ENCODE measurements at regions not wholly inside any gene's neighbourhood (a gene's known extent, or its start where the extent isn't known, plus 50 kb on each side); places are given as distances from the start of the nearest gene placed in this dataset.

DNA sequence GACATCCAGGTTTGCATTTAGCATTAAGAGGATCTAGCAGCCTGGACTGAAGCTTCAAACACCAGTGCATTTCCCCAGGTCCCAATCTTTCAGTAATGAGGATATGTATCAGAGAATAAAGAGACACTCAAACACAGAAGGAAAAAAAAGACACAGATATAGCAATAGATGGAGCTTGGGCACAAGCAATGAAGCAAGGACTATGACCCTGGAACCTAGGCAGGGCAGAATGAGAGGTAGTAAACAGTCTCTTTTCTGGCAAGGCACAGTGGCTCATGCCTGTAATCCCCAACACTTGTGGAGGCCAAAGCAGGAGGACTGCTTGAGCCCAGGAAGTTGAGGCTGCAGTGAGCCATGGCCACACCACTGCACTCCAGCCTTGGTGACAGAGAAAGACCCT lies 80.7 kb upstream of the HNRNPA3 start:
- TF ChIP-seq GATA2 (IDR thresholded peaks at IDR 0.05; ENCODE audit: low read depth, low read length) = no peak
- no peak for TF ChIP-seq GATA3 (IDR thresholded peaks at IDR 0.05; ENCODE audit: low read depth, low read length)

All from SH-SY5Y (cell line).